ENCODE measurements at regions not wholly inside any gene's neighbourhood (a gene's known extent, or its start where the extent isn't known, plus 50 kb on each side); places are given as distances from the start of the nearest gene placed in this dataset.

GRCh38 chr16:10266809-10267208 lies 84.6 kb upstream of the GRIN2A start:
- no peak overlapping the region for H3K27ac ChIP-seq (ENCODE audit: extremely low read depth, low read depth, low read length)
- TF ChIP-seq ZNF660 (tag by site-specific recombination; IDR thresholded peaks at IDR 0.05) = no peak
- CTCF ChIA-PET = interaction anchor here (1.7 kb wide), 1 partner anchor 9 kb away, joined by 7 read pairs; no protein-coding TSS in a partner anchor

GRCh38 chr16:10269632-10270031 lies 87.4 kb upstream of the GRIN2A start:
- no peaks in the 10 kb centered on the region for H3K4me1 ChIP-seq (ENCODE audit: control insufficient read depth, insufficient read depth, low read length)
- H3K9me3 ChIP-seq (ENCODE audit: control insufficient read depth, insufficient read depth, low read depth, low read length) = no peaks in the 10 kb centered on the region
- no peak overlapping the region for H3K4me3 ChIP-seq (ENCODE audit: low read depth, low read length)
- no peaks in the 10 kb centered on the region for H3K36me3 ChIP-seq (ENCODE audit: control insufficient read depth in 2 of 2, insufficient read depth in 1 of 2, low read length in 2 of 2)
- ChIA-PET CTCF (no interaction called here), POLR2A (no interaction called here)
- H3K27ac ChIP-seq (ENCODE audit: extremely low read depth, low read depth, low read length) = no peak overlapping the region
- TF ChIP-seq WT1 (tag by site-specific recombination; IDR thresholded peaks at IDR 0.05) (no peak), ZBTB10 (tag by site-specific recombination; IDR thresholded peaks at IDR 0.05) (no peak), ZNF148 (tag by site-specific recombination; IDR thresholded peaks at IDR 0.05; ENCODE audit: borderline replicate concordance) (no peak), PATZ1 (tag by site-specific recombination; IDR thresholded peaks at IDR 0.05) (no peak), ZNF677 (tag by site-specific recombination; IDR thresholded peaks at IDR 0.05) (no peak), TSHZ1 (tag by site-specific recombination; IDR thresholded peaks at IDR 0.05; ENCODE audit: borderline replicate concordance) (no peak), SCRT1 (tag by site-specific recombination; IDR thresholded peaks at IDR 0.05; ENCODE audit: borderline replicate concordance) (no peak), PBX3 (CRISPR knock-in tag; IDR thresholded peaks at IDR 0.05) (no peak), ZNF843 (tag by site-specific recombination; IDR thresholded peaks at IDR 0.05) (no peak), ZNF16 (tag by site-specific recombination; IDR thresholded peaks at IDR 0.05; ENCODE audit: low read depth) (no peak), ZNF24 (tag by site-specific recombination; IDR thresholded peaks at IDR 0.05) (no peak), SP2 (tag by site-specific recombination; IDR thresholded peaks at IDR 0.05) (no peak), ZNF18 (tag by site-specific recombination; IDR thresholded peaks at IDR 0.05) (no peak), ZNF211 (tag by site-specific recombination; IDR thresholded peaks at IDR 0.05; ENCODE audit: low read depth) (no peak), ZNF362 (tag by site-specific recombination; IDR thresholded peaks at IDR 0.05) (no peak), ZNF223 (tag by site-specific recombination; IDR thresholded peaks at IDR 0.05) (no peak), ZFP41 (tag by site-specific recombination; IDR thresholded peaks at IDR 0.05; ENCODE audit: borderline replicate concordance) (no peak)

More at GRCh38 chr16:10266809-10267208, 84.6 kb upstream of the GRIN2A start:
- Histone ChIP-seq H3K36me3 (ENCODE audit: control insufficient read depth in 2 of 2, insufficient read depth in 1 of 2, low read length in 2 of 2) (no peaks in the 10 kb centered on the region), H3K4me1 (ENCODE audit: control insufficient read depth, insufficient read depth, low read length) (no peaks in the 10 kb centered on the region), H3K9me3 (ENCODE audit: control insufficient read depth, insufficient read depth, low read depth, low read length) (no peaks in the 10 kb centered on the region), H3K4me3 (ENCODE audit: low read depth, low read length) (no peak overlapping the region)
- POLR2A ChIA-PET = no interaction called here
